ENCODE measurements at regions not wholly inside any gene's neighbourhood (a gene's known extent, or its start where the extent isn't known, plus 50 kb on each side); places are given as distances from the start of the nearest gene placed in this dataset.

DNA sequence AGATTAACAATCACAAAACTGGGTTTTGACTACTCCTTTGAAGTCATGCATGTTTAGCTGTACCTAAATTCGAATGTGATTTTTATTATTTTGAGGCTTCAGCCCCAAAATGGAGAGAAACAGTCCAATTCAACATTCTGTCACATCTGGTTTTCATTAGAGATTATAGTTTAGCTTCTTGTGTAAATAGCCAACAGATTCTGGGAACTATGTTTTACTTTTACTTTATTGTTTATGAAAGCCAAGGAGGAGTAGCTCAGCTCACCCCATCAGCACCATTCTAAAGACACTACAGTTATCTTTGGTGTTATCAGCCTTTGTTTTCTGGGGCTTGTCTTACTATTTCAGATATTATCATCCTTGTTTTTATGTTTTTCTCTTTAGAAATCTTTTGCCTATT, 465.0 kb upstream of the CWC22 start:
- peak; percentile 51 to 80 (median 54) for DNase-seq

DNA sequence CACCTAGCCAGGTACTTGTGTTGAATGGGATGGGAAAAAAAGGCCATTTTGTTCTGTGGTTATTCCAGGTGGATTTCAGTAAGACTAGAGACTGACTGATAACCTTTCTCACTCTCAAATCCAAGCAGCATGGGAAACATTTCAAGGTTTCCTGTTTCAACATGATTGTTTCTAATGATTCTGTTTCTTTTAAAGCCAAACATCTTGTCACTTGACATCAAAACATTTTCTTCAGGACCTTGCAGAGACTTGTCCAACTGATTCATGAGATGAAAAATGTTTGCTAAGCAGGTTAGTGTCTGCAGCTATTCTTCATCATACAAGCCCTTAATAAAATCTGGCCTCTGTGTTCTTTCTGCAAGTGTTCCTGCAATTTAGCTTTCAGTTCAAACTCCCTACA, 456.5 kb upstream of the CWC22 start:
- peak in 1 of 3 donors; percentile 4 for DNase-seq

DNA sequence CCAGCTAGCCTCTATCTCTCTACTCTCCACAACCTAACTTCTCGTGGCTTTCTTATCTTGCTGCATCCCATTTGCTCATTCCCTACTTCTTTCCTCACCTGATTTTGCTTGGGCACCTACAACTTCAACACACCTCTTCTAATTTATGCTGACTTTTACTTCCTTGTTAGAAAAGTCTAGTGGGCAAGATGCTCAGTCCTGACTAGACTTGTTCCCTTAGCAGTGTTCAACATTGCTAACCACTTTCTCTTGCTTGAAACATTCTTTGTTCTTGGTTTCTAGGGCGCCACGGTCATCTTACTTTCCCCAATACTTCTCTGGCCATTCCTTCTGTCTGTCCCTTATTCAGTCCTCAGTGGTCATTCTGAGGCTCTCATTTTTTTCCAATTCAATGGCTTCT, 454.7 kb upstream of the CWC22 start:
- no peak for DNase-seq

DNA sequence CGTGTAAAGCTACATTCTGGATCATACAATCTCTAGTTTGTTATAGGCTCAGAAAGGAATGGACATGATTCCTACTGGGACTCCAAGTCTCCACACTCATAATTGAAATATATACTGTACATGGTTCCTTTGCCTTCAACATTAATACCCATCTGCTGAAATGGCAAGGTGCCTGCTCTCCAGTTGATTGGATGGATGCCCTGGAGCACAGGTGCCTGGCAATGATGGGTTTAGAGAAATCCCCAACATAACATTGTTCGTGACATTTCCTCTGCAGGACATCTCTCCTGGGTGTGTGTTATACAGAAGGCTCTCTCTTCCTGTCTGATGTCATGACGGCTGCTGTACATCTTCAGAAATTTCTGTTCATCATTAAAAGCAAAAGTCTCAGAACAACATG, 449.7 kb upstream of the CWC22 start:
- peak; percentile 31 to 61 (median 37) for DNase-seq

DNA sequence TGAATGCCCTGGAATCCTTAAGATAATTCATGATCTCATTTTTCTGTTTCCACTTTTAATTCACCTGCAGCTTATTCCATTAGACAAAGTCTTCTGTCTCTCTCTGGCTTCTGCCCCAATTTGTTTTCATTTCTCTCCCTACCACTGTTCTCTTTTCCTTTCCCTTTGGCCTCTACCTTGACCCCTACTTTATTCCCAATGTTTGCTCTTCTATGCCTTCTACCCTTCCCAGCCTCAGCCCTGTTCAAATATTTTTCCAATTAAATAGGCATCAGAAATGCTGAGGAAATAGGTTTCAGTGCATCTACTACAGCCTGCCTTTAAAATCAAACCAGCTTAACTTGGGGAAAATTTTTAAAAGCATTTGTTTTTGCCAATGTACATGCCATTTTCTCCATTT, 443.7 kb upstream of the CWC22 start:
- DNase-seq: no peak

DNA sequence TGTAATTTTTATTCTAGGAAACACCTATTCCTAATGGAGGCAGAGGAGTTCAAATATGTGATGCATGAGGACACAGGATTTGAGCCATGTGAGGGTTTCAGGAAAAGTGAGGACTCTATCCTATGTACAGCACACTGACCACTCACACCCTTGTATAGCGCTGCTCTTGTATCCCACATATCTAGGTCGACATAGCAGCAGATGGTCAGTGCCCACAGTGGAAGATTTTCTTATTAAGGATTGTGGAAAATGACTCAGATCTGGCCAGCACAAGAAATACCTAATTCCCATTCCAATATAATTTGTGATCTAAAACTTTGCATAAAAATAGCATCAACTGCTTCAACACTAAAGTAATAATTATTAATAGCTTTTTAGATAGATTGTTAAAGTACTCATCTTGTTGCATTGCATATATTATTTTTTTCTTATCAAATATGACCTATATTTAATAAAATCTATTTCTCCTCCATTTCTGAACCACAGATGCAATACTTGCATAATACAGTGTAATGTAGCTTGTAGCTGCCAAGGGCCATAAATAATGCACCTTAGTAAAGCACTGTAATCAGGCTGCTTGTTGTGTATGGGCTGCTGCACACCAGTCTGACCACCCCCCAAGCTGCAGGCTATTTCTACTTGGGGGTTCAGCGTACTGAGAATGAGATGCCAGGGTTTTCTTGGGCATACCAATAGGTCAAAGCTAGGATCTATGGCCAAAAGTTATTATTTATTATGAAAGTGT, 442.2 kb upstream of the CWC22 start:
- peak in 1 of 3 donors; percentile 7 for DNase-seq

DNA sequence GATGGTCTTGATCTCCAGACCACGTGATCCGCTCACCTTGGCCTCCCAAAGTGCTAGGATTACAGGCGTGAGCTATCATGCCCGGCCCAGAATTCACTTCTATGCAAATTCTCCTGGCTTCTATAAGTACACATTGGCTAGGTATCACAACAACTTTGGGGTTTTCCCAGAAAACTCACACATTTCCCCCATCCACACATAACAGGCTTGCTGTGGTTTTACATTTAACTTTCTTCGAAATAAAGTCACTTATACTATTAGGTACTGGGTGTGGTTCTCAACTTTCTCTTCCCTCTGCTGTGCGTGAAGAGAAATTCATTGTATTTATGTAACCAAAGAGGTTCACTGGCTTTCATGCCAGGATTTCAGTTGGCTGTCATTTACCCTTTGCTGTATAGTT, 439.4 kb upstream of the CWC22 start:
- no peak for DNase-seq

DNA sequence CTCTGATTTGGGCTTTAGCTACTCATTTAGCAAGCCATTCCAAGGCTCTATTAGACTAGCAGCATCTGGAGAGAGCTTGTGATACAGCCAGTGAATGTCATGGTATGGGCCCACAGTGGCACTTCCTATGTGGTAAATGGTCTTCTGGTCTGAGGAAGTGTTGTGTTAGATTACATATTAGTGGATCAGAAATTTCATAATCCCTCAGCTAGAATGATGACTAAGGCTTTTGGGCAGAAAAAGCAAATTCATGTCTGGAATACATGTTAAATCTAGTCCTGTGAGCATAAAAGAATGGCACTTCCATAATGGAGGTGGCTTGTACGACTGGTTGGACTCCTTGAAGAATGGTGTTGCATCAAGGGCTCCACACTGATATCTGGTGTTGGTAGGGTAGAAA, 436.8 kb upstream of the CWC22 start:
- no peak for DNase-seq

DNA sequence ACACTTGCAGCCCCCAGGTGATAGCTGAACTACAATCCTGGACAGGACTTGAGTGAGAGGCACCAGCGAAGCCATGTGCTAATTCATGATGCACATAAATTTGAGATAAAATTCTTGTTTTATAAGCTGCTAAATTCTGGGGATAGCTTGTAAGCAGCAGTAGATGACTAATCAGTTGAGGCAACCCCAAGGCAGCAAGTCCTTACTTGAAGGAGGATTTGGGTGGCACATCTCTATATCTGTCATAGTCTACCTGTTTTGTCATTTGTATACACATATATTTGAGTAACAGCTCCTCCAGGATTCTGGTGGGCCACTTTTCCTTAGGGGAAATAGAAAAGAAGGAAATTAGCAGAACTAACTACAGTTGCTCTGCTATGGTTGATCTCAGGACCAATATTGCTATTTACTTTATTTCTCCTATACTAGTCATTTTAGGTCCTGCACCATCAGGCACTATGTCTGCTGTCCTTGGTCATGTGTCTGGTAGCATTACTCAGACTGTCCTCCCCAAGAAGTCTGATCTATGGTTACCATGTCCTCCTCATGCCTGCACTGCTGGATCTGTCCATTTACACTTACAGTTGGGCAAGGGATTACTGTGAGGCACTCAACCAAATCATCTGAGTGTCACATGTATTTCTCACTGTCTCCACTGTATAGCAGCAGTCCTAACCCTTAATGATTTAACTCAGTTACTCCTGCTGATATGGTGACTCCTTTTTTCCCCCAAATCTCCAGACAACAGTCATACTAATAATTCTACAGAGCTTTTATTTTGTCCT, 436.0 kb upstream of the CWC22 start:
- DNase-seq: no peak

DNA sequence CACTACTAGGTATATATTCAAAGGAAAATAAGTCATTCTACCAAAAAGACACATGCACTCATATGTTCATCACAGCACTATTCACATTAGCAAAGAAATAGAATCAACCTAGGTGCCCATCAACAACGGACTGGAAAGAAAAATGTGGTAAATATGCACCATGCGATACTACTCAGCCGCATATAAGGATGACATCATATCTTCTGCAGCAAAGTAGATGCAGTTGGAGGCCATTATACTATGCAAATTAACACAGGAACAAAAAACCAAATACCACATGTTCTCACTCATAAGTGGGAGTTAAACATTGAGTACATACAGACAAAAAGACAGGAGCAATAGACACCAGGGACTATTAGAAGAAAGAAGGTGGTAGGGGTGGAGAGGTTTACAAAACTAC, 412.1 kb upstream of the CWC22 start:
- DNase-seq: no peak

DNA sequence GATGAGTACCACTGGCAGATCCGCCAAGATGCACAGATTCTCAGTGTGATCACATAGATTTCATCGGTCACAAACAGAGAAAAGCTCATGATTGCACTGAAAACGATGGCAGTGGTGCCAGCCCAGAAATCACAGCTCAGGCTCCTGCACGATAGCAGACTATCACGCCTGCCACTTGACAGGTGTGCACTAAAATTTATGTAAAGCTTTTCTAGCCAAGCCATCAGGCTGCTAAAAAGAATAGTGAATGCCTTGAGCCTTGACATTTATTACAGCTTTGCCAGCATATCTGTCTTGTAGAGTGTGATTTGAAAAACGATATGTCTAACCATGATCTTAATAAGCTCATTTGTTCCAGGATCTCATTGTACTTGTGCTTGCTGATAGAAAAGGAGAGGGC, 409.5 kb upstream of the CWC22 start:
- no peak for DNase-seq

DNA sequence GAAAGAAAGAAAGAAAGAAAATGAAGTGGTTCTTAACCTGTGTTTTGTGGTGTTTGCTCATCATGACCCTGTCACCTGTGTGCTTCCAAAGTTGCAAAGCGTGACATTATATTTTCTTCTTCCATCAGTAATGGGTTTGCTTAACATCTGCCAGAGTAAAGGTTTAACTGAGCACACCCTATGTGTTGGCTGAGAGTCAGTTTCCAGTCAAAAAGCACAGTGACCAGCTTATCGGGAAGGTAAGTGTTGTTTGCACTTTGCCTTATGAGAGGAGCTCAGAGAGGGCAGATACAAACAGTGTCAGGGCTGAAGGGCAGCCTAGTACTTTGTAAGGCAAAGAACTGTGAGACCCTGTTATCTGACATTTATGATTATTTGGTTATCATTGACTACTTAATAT, 406.2 kb upstream of the CWC22 start:
- DNase-seq: no peak

DNA sequence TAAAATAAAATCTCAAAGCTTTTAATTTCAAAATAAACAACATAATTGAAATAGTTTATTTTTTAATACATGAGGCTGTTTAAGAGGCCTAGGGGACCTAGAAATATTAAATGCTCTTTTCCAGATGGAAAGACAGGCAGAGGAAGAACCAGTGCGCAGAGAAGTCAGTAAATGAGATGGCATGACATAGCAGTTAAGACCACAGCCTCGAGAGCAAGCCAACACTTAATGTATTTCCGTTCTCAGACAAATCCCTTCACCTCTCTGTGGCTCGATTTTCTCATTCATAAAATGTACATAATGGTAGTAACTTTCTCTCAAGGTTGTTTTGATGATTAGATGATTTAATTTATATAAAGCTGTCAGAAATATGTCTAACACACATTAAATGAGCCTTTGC, 405.1 kb upstream of the CWC22 start:
- DNase-seq: peak in 1 of 3 donors; percentile 35

DNA sequence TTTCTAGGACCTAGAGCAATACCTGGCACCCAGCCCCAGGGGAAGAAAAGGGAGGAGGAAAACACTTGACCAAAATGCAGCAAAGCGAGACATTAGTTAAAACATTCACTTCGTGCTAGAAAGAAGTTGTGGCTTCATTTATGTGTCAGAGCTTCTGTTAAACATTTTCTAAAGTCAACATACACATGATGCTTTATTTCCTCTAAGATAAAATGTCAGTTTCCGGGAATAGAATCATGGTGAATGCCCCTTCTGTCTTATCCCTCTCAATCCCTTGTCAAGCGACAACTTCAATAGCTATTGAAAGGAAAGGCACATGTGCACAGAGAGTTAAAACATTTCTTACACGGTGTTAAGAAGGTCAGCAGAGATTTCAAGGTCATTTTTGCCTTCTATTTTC, 404.6 kb upstream of the CWC22 start:
- DNase-seq: peak in 1 of 3 donors; percentile 24

DNA sequence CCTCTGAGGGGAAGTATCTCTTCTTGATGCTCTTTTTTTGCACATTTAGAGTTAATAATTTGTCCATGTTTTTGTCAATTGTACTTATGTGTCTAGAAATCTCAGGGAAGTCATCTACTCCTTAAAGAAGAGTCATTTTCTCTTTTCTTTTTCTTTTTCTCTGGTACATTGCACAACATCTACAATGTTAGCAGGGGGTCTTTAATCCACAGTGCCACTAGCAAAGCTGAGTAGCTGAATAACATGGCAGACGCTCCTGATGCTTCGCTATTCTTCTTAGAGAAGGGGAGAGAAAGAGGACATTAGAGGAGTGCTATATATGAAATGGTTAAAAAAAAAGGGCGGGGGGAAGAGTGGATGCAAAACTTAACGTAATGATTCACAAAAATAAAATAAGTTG, 399.6 kb upstream of the CWC22 start:
- DNase-seq: no peak

DNA sequence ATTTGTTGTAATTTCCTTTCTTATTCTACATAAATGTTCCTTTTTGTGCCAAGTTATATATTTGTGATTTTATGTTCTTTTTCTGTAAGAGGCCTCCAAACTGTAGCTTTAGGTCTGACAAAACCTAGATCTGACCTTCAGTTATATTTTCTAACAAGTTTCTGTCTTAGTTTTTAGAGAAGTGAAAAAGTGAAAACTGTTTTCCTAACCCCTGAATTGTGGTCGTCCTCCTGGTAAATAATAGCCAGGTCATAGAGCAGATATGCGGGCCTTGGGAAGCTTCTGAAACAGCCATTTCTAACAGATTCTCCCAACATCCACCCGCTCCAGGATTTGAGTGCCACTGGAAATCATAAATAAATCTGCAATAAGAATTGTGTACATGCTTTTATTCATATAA, 398.4 kb upstream of the CWC22 start:
- DNase-seq: no peak

DNA sequence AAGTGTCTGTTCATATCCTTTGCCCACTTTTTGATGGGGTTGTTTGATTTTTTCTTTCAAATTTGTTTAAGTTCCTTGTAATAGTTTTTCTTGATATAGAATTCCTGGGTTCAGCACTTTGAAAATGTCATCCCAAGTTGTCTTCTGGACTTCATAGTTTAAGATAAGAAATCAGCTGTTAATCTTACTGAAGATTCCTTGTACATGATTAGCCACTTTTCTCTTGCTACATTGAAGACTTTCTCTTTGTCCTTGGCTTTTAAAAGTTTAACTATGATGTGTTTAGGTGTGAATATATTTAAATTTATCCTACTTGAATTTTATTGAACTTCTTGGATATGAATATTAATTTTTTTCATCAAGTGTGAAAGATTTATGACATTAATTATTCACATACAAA, 387.2 kb upstream of the CWC22 start:
- no peak for DNase-seq

DNA sequence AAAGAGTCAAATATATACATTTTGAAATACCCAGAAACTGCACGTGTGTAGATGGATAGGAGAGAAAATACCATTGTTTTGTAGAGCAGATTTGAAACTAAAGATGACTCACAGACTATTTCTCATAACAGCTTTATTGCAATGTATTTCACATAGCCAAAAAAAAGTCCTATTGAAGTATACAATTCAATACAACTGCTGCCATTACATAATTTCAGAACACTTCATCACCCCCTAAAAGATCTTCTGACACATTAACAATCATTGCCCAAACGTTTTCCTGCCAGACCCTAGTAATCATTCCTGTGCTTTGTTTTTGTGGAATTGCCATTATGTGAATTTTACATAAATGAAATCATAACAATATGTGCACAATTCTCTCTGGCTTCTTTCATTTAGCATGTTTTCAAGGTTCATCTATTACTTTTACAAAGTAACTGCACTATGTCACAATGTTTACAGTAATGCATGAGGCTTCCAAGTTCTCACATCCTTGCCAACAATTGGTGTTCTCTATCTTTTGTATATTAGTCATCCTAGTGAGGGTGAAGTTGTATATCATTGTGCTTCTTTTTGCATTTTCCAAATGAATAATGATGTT, 378.6 kb upstream of the CWC22 start:
- peak; percentile 77 to 89 (median 81) for DNase-seq

DNA sequence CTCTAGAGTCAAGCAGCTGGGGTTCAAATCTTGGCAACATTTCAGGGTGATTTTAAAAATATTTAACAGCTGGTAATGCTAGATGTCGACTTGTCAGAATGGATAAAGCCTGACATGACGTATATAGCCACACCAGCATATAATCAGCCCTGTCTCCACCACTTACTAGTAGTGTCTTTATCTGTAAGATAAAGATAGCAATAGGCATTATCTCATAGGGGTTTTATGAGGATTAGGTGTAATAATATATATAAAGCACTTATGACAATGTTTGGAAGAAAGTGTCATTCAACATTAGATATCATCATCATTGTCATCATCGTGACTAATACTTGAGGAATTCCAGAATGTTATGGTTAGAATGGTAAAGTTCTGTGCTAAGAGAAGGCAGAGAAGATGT, 369.0 kb upstream of the CWC22 start:
- DNase-seq: peak in 1 of 3 donors; percentile 18

DNA sequence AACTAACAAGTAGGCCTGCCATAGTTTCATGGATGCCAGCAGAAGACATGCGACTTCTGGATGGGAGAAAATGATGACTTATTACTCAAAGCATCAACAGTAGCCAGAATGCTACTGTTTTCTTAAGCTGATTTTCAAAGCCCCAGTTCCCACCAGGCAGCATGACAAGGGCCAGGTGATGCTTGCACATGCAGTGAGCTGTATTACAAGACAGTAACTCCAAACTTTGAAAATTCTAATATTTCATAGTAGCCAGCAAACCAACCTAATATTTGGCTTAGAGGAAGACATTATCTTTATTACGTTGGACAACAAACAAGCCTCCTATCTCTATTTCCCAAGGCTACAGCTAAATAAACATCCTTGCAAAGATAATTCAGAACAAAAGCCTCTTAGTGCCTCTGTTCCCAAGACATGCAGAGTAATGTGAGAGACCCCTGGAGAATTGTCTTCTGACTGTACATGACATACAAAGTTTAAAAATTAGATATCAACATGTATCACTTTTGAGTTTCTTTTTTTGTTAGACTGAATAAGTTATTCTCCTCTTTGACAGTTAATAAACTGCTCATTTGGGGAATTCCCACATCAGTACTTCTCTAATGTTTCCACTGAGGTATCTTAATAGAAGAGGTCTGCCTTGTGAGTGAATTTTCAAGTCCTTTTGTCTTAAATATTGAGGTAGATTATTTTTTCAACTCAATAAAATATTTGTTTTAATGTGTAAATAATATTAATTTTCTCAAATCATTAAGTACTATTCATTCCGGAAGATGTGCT, 367.6 kb upstream of the CWC22 start:
- DNase-seq: no peak

DNA sequence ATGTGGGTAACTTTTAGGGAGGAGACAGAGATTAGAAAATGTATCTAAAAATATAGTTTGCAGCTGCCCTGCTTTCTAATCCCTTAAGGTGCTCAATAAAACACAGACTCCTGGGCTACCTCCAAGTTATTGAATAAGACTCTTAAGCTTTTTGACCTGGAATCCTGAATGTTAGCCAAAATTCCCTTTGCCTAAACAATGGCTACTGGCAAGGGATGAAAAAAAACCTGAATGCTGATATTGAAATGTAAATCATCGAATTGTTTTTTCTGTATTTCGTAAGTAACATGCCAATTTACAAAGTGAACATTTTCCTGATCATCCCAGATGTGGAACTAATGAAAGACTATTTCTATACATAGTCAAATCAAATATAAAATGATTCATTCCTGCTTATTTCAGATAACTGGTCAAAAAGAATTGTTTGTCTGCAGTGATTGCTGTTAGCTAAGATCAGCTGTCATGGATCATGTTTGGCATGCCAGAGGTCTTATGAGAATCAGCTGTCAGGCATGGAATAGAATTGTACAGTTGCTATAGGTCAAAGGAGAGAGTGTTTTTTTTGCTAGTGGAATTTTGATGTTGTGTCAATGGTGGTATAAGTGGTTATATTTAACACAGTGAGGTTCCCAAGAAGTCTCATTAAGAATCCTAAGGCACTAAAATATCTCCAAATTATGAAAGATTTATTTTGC, 363.6 kb upstream of the CWC22 start:
- peak in 2 of 3 donors; percentile 40 to 61 for DNase-seq

DNA sequence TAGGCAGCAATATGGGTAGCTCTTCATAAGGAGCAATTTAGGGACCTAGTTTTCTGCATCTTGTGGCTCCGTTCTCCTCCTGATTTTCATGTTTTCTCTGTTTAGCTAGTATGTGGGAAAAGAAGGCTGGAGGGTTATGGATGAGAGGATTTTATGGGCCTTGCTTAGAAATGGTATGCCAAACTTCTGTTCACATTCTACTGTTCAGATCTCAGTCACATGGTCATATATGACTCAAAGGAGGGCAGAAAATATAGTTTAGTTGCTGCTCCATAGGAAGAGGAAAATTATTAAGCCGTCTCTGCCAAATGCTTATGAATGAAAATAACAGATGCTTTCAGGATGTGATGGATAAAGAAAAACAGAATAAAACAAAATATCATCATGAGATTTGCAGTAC, 361.8 kb upstream of the CWC22 start:
- peak in 1 of 3 donors; percentile 71 for DNase-seq
